NCI-H1694 (cell line): ENCODE measurements at regions not wholly inside any gene's neighbourhood (a gene's known extent, or its start where the extent isn't known, plus 50 kb on each side); places are given as distances from the start of the nearest gene placed in this dataset.
A peak's percentile ranks its signal among the peaks of the same experiment; 100 is the strongest.

ENCODE experiments used
- DNase-seq: peaks from one replicate; lab custom pipeline; 2025; lab: John Stamatoyannopoulos, UW

DNA sequence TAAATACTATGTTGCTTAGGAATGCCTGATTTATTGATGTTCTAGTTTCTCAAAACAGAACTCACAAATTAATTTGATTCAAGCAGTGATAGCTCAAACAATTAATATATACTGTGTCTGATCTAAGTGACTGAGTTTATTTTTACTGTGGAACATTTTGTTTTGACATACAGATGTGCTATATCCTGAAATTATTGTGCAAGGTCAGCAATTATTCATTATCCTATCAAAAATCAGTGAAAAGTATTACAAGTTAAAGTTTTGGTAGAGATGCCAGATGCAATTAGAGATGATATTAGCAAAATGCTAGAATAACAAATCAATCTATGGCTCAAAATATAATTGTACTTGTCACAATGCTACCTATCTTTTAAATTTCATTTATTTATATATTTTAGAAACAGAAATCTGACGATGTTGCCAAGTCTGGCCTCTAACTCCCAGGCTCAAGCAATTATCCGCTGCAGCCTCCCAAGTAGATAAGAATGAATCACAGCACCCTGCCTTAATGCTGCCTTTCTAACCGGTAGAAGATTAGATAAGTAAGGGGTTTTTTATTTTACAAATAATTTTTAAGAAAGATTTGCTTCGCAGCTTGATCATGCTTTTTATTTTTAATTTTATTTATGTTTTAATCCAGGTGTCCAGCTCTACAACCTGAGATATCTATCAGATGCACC, 825.5 kb upstream of the NDST4 start:
- DNase-seq, result no peak

DNA sequence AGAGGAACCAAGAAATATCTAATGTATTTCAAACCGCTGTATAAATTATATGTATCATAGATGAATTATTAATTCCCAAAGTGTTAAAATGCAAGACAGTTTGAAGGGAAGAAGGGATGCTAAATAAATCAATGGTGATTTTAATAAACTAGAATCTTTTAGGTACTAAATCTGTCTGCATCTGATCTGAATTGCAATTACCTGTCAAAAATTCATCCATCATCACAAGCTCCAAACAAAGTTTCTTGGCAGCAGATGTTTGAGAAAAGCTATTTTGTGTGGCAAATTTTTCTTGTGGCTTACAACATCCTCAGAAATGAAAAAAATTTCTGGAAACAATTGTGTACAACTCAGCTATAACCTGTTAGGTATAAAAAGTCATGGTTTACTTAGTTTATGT, 816.0 kb upstream of the NDST4 start:
- DNase-seq, result no peak

DNA sequence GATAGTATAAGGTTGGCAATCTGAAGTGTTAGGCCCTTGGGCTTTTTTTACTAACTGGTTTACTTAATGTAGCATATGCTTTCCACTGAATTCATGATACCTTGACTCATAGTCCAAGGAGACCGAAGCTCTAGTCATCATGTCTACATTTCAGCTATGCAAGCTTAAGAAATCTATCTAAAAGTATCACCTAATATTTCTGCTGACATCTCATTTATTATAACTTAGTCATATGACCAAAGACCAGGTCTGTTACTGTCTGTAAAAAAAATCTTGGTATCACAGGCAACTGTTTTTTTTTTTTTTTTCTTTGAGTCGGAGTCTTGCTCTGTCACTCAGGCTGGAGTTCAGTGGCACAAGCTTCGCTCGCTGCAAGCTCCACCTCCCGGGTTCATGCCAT, 814.0 kb upstream of the NDST4 start:
- no peak for DNase-seq

DNA sequence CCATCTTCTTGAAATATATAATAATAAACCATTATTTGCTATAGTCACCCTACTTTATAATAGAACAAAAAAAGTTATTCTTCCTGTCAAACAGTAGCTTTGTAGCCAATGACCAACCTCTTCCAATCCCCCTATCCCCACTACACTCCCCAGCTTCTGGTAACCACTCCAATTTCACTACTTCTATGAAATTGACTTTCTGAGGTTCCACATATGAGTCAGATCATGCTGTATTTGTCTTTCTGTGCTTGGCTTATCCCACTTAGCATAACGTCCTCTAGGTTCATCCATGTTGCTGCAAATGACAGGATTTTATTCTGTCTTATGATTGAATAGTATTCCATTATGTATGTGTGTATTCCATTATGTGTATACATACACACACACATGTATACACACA, 809.7 kb upstream of the NDST4 start:
- DNase-seq, result no peak

DNA sequence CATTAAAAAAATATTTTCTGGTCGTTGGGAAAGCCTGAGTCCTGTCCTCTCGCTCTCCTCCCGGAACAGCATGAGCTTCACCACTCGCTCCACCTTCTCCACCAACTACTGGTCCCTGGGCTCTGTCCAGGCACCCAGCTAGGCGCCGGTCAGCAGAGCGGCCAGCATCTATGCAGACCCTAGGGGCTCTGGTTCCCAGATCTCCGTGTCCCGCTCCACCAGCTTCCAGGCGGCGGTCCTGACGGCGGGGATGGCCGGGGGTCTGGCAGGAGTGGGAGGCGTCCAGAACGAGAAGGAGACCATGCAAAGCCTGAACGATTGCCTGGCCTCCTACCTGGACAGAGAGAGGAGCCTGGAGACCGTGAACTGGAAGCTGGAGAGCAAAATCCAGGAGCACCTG, 807.2 kb upstream of the NDST4 start:
- DNase-seq, result no peak

DNA sequence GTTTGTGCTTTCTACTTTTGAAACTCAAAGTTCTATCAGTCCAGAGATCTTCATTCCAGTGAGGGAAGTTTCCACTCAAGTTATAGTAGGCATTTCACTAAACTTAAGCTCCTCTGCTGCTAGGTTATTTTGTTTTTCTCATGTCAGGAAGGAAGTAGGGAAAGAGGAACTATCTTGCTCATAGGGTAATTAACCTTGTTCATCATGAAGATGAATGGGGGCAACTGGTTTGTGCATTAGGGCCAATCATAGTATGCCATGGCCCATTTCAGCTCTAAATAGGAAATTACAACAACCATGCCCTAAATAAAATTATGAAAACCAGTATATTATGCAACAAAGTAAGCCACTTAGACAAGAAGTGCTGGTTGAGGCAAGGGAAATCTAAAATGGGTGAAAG, 804.7 kb upstream of the NDST4 start:
- DNase-seq, result no peak

DNA sequence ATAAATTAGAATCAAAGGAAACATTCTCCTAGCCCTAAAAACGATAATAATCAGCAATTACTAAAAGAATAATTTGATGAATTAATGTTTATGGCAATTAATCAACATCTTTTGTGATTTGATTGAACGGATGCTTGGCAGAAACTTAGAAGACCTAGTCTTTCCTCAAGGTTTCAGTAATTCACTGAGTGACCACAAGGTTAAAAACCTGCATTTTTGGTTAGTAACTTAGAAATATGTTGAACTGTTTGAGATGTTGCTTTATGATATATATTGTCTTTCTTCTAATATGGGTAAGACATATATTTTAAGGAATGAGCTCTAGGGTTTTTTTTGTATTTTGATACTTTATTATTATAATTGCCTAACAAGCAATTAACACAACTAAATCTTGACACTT, 793.0 kb upstream of the NDST4 start:
- no peak for DNase-seq

DNA sequence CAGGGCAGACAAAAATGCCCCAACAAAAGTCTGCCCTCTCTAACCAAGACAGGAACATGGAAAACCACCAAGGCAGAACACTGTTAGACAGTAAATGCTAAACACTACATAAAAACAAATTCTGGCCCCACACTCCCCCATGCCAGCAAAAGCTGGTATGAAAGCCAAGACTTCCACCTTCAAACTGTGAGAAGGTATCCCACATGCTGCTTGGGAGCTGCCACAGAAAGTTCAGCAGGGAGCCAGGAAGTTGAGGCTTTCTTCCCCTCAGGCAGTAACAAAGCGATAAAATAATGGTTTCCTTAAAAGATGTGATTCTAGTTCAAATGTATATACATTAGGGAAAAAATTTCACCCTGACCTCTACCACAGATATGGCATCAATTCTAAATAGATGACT, 770.4 kb upstream of the NDST4 start:
- DNase-seq, result no peak

DNA sequence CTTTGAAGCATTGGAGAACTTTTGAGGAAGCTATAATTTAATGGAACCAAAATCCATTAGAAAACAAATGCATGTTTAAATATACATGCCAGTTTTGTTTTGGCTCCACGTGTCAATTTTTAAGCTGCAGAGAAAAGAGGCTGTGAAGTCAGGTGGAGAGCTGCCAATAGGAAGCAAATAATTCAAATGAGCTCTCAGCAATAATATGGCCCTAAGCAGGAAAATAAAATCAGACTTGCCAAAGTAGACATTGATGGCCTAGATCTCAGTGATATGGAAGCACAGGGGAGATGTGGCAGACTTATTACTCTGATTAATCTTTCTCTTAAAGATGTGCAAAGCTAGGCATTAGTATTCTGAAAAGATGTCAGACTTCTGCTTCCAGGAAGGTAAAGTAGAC, 769.8 kb upstream of the NDST4 start:
- no peak for DNase-seq

DNA sequence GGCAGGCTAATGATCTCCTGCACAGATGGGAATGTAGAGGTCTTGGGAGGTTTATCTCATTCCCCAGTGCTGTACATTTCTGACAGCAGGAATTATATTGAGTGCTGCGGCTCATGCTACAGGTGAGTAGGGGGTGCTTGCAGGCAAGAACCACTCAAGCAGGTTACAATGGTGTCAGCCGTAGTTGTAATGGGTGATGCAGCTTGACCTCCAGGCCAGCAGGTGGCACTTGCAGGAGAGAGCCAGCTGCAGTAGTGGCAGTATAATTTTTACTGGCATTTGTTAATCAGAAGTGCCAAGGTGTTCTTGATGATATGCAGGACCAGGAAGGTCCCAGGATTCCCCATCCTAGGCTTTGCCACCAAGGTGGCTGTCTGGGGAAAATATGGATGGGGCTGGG, 759.6 kb upstream of the NDST4 start:
- no peak for DNase-seq

DNA sequence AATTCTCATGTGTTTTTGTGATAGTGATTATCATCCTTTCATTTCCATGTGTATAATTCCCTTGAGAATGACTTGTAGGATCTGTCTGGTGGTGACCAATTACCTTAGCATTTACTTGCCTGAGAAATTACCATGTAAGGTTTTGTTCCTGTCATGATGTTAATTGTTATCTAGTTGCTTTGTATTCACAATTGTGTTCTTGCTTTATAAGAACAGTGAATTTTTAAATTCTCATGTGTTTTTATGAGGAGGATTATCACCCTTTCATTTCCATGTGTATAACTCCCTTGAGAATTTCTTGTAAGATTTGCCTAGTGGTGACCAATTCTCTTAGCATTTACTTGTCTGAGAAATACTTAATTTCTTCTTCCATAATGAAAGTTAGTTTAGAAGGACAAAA, 758.2 kb upstream of the NDST4 start:
- DNase-seq, result no peak

DNA sequence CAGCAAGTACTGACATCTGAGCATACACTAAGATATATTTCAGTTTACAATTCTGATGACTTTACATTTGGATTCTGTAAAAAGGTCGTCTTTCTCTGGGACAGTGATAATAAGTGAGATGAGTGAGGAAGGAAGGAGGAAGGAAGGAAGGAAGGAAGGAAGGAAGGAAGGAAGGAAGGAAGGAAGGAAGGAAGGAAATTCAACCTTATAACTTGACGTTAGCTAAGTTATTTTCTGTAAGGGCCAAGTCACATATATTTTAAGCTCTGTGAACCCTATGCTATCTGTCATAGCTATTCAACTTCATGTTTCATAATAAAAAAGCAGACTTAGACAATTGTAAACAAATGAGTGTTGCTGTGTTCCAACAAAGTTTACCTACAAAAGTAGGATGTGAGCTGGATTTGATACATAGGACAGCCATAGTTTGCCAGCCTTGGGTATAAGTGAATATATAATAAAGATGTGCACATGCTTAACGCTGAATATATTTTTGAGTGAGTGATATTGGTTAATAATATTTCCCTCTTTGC, 753.0 kb upstream of the NDST4 start:
- no peak for DNase-seq

DNA sequence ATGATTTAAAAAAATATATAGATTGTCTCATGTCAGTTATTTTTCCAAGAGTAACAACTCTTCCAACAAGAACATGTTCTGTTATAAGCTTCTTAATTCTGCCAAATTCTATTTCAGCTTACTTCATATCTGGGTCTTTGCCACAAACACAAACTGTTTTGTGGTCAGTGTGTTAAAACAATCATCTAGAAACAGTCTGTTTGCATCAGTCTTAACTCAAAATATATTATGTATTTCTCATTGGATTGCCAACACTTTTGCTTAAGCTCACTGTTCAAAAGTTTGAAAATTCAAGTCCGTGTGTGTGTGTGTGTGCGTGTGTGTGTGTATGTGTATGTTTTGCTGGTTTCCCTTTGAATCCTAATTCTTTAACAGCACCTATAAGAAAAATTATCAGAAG, 752.3 kb upstream of the NDST4 start:
- DNase-seq, result no peak

DNA sequence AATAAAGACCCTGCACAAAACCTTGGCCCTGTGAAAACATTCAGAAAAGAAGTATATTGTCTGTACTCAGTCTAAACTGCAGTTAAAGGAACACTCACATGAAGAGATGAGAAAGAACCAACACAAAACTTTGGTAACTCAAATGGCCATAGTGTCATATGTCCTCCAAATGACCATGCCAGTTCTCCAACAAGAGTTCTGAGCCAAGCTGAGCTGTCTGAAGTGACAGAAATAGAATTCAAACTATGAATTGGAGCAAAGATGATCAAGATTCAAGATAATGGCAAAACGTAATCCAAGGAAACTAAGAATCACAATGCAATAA, 739.3 kb upstream of the NDST4 start:
- no peak for DNase-seq

DNA sequence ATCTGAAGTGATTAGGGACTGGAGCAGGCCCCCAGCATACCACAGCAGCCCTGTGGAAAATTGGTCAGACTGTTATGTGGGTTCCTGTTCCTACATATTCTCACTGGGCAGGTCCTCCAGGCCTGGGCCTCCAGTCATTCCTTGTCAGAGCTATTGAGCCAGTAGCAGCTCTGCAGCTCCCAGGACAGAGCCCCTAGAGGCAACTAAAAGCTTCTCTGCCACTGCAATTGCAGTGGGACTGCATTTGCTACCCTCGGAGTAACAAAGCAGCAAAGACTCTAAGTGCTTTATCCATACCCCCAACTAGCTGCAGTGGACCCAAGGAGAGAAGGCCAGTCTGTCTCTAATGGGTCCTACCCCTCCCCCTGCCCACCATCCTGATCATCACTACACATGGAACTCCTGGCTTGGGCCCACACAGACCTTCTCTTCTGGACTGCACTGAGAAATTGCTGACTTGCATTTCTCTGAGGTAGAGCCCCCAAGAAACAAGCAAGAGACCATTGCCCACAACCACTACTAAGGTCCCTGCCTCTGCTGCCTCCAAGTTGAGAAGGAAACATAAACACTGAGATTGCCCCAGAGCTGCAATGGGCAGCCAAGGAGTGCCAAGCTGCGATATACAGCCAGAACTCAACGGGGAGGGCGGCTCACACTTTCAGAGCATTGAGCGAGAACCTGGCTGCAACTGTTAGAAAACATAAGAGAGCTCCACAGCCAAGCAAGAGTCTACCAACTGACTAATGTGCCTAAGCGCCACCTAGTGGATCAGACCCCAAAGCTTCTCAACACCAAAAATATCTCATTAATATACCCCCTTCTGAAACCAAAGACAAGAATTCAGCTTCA, 738.7 kb upstream of the NDST4 start:
- DNase-seq, result peak; percentile 16

DNA sequence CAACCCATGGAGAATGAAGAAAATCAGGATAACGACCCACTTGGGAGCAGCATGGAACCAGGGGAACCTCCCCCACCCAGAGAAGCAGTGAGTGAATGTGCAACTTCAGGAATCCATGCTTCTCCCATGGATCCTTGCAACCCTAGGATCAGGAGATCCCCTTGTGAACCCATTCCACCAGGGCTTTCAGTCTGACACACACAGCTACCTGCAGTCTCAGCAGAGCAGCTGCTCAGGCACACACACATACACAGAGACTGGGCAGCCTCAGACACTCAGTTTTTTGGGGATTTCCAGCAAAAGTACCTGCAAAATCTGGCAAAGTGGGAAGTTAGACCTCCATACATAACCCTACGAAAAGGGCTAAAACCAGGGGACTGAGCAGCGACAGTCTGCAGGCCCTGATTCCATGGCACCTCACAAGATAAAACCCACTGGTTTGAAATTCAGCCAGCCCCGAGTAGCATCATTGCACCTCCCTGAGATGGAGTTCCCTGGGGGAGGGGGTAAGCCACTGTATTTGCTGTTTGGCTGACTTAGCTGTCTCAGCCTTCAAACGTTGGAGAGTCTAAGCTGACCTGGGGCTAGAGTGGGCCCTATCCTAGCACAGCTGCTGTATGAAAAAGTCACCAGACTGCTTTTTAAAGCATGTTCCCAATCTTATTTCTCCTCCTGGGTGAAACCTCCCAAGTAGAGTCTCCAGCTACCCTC, 737.5 kb upstream of the NDST4 start:
- no peak for DNase-seq

DNA sequence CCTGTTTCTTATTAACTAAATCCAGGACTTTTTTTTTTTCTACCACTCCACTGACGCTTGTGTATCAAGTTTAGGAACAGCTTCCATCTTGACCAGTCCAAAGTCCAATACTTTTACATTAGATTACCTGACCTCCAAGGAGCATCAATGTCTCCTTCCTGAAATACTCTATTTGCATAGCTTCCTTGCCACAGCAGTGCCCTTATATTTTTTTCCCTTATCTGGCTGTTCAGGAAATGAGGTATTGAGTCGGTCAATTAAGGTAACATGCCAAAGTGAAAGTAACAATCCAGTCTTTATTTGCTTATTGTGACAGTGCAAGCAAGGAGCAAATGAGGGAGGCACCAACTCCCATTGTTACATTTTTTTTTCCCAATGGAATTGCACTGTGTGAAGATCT, 730.8 kb upstream of the NDST4 start:
- no peak for DNase-seq

DNA sequence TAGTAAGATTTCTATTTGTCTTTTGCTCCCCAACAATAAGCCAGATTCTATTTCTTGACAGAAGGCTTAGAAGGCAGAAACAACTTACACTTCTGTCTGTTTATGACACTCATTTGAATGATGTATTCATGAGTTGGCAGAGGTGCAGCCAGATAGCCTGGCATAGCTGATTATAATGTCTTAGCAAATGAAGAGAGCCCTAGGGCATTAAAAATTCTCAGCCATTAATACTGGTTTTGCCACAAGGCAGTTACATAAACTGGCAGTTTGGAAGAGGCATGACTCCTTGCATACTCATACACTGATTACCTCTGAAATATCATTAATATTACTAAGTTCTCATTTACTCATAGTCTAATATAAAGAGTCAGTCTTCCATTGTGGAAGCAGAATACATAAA, 728.5 kb upstream of the NDST4 start:
- DNase-seq, result no peak

DNA sequence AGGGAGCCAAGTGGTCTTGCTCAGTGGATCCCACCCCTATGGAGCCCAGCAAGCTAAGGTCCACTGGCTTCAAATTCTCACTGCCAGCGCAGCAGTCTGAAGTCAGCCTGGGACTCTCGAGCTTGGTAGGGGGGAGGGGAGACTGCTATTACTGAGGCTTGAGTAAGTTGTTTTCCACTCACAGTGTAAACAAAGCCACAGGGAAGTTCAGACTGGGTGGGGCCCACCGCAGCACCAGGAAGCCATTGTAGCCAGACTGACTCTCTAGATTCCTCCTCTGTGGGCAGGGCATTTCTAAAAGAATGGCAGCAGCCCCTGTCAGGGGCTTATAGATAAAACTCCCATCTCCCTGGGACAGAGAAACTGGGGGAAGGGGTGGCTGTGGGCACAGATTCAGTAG, 721.0 kb upstream of the NDST4 start:
- DNase-seq, result no peak

DNA sequence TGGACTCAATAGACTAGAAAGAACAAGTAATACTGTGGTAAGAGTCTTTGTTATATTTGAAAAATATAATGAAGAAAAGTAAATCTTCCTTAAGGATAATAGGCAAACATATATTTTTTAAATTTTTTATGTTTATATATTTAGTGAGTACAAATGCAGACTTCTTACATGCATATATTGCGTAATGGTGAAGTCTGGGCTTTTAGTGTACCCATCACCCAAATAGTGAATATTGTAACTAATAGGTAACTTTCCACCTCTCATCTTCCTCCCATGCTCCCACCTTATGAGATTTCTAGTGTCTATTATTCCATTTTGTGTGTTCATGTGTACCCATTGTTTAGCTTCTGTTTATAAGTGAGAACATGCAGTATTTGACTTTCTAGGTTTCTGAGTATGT, 711.2 kb upstream of the NDST4 start:
- DNase-seq, result no peak

DNA sequence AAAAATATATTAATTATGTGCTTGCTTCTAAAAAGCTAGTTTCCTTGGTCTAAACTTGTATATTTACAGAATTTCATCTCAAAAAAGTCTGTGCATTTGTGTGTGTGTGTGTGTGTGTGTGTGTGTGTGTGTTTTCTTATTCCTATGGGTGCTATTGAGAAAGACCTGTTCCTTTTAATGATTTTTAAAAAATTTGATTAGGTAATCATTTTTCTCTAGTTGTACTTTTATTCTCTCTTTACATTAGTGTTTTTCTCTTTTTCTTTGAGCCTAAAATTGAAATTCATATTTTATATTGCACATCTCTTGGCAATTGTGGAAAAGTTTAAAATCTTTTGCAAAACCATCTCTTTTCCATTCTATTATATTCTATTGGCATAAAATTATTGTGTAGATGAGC, 690.4 kb upstream of the NDST4 start:
- no peak for DNase-seq

DNA sequence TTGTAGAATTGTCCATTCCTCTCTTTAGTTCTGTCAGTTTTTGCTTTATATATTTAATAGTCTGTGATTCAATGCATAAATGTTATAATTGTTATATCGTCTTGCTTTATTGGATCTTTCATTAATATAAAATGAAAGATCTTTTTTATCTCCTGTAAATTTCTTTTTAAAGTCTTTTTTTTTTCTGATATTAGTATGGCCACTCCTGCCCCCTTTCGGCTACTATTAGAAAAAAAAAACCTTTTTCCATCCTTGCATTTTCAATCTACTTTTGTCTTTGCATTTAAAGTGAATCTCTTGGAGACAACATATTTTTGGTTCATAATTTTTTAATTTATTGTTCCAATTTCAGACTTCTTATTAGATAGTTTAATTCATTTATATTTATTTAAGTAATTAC, 677.4 kb upstream of the NDST4 start:
- no peak for DNase-seq

DNA sequence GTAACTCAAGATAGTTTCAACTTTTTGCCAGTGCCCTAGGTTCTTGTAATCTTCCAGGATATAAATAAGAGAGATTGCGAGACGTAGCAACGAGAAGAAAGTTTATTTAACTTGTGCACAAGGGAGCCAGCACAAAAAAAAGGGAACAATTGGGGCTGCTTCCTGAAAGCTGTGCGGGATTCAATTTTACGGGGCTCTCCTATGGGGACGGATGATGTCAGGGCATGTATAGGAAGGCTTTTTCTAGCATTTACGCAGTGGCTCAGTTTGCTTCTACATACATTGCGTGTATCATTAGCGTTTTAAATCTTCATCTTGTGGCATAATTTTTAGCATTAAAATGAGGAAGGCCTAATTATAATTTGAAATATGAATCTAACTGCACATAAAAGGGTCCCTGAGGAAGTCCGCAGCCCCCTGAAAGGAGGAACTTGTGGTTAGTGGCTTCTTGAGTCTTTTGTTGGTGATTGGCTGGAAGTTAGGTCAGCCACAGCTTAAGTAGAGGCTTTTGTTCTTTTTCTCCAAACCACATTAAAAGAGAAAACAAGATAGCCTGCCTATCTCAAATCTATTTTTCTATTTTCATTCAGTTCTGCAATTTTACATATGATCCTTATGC, 668.2 kb upstream of the NDST4 start:
- DNase-seq, result no peak
